ENCODE measurements at regions not wholly inside any gene's neighbourhood (a gene's known extent, or its start where the extent isn't known, plus 50 kb on each side); places are given as distances from the start of the nearest gene placed in this dataset.
"Not testable (repeated sequence)": the region's sequence is repeated elsewhere in the genome, so short reads cannot be mapped to it uniquely, and the experiment has no call there.

- no peak for DNase-seq (ENCODE audit: low read depth, low spot score)
These were observed 168.2 kb downstream of the KCNS3 start for GRCh38 chr2:18046558-18047212.

DNA sequence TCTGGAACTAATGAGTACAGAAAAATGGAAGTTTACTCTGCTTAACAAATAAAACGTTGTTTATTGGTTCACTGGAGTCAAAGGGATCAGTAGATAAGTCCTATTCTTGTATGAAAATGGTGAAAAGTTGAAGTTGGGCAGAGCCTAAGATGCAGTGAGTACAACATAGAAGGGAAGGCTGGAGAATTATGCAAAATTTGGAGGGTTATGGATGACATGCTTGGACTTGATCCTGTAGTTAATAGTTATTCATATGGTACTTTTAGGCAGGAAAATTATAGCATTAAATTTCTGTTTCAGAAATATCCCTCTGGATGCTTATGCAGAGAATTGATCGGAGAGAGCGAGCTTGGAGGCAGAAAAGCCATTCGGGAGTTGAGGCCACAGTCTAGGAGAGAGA is 167.6 kb downstream of the KCNS3 start:
- no peak for DNase-seq (ENCODE audit: low read depth, low spot score)

DNA sequence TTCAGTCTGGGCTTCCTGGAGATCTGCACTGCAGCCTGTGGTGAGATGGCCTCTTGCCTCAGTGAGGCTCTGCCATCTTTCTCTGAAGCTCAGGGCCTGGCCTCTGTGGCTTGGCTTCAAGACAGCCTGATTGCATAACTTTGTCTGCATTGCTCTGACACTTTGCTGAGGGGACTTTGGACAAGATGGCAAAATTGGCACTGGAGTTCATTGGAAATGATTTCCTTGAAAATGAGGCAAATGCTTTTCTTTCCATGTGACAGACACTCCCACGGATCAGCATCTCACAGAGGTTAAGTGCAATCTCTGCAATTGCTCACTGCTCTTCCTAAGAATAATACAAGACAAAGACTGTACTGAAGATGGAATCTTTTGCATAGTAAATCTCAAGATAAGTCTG is 166.8 kb downstream of the KCNS3 start:
- DNase-seq (ENCODE audit: low read depth, low spot score) = no peak

DNA sequence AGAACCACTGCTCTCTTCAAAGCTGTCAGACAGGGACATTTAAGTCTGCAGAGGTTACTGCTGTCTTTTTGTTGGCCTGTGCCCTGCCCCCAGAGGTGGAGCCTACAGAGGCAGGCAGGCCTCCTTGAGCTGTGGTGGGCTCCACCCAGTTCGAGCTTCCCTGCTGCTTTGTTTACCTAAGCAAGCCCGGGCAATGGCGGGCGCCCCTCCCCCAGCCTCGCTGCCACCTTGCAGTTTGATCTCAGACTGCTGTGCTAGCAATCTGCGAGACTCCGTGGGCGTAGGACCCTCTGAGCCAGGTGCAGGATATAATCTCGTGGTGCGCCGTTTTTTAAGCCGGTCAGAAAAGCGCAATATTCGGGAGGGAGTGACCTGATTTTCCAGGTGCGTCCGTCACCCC is 138.9 kb downstream of the KCNS3 start:
- DNase-seq (ENCODE audit: low read depth, low spot score) = not testable (repeated sequence)

DNA sequence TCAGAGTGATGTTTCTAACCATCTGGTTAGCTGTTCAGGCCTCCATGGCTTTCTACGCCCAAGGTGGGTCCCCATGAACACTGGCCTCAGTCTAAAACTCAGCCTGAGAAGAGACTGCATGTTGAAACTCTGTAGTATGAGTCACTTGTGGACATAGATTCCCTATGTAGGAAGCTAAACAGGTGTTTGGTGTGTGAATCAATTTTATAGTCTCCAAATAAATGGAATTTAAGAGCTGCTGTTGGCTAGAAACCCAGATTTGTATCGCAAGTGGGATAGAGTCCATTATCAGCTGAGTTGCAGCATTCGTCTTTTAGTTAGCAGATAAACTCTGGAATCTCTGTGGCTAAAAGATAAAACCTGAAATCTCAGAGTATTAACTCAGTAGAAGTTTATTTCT is 131.4 kb downstream of the KCNS3 start:
- DNase-seq (ENCODE audit: low read depth, low spot score) = no peak

DNA sequence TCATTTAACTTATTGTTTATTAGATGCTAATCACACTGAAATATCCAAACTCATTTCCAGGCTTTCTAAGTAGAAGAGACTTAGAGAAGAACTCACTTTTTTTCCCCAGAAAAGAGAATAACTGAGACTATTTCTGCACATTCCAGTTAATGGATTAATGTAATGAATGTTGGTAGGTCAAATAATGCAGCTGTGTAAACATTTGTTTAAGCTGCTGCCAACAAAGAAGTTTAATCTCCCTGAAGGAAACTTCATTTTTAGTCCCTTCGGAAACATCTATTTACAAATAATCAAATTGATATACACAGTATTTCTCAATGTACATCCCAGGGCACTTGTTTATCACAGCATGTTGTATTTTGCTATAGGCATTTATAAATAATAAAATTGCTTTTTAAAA is 126.9 kb downstream of the KCNS3 start:
- no peak for DNase-seq (ENCODE audit: low read depth, low spot score)

DNA sequence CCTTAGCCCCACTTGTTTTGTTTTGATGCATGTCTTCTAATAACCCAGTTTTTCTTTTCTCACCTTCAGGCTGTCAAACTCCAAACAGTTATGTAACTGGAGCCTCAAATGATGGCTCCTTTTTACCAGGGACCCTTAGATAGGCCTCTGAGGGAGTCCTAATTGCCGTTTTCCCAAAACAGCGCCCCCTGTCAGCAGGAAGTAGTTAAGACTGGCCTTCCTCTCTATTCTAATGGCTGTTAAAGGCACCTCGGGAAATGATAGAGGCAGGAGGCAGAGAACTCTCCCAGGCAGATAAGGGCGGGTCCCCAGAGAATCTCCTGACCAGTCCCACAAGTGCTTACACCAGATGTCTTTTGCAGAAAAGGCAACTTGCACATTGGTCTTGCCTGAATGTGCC is 123.2 kb downstream of the KCNS3 start:
- DNase-seq (ENCODE audit: low read depth, low spot score) = no peak

- no peak for DNase-seq (ENCODE audit: low read depth, low spot score)
These were observed 118.5 kb downstream of the KCNS3 start for GRCh38 chr2:17996978-17997377.

- DNase-seq (ENCODE audit: low read depth, low spot score) = no peak
These were observed 117.1 kb downstream of the KCNS3 start for GRCh38 chr2:17995593-17995992.
